ENCODE measurements at regions not wholly inside any gene's neighbourhood (a gene's known extent, or its start where the extent isn't known, plus 50 kb on each side); places are given as distances from the start of the nearest gene placed in this dataset.

DNA sequence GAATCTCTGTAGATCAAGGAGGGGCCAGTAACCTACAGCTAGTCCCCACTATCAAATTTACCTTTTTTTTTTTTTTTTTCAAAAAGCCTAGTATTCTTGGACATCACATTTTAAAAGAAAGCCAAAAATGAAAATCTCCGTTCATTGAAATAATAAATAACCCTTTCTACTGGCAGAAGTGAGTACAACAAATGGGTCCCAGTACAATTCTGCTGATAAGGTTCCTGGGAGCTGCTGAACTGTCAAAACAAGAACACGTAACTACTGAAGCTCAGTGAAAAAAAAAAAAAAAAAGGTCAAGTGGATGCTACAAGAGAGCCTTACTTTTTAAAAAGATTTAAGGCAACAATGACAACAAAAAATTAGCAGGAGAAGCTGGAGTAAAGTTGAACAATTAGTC is 464.9 kb downstream of the EPM2A start:
- Histone ChIP-seq H3K36me3 (ENCODE audit: insufficient read depth, low read length) (no peaks in the 10 kb centered on the region), H3K9me3 (ENCODE audit: control insufficient read depth in 1 of 2, insufficient read depth in 1 of 2, low read length in 2 of 2) (no peaks in the 10 kb centered on the region), H3K4me1 (ENCODE audit: insufficient read depth, low read length) (no peaks in the 10 kb centered on the region), H3K4me3 (ENCODE audit: low read length) (no peak overlapping the region), H3K27ac (ENCODE audit: low read depth in 1 of 2, low read length in 2 of 2) (no peak overlapping the region), H3K27me3 (ENCODE audit: control insufficient read depth in 1 of 2, insufficient read depth in 2 of 2, low read length in 2 of 2) (no peaks in the 10 kb centered on the region)
- ATAC-seq (ENCODE audit: poor library complexity) (no peak), DNase-seq (no peak)
- TF ChIP-seq, protein P1, sequence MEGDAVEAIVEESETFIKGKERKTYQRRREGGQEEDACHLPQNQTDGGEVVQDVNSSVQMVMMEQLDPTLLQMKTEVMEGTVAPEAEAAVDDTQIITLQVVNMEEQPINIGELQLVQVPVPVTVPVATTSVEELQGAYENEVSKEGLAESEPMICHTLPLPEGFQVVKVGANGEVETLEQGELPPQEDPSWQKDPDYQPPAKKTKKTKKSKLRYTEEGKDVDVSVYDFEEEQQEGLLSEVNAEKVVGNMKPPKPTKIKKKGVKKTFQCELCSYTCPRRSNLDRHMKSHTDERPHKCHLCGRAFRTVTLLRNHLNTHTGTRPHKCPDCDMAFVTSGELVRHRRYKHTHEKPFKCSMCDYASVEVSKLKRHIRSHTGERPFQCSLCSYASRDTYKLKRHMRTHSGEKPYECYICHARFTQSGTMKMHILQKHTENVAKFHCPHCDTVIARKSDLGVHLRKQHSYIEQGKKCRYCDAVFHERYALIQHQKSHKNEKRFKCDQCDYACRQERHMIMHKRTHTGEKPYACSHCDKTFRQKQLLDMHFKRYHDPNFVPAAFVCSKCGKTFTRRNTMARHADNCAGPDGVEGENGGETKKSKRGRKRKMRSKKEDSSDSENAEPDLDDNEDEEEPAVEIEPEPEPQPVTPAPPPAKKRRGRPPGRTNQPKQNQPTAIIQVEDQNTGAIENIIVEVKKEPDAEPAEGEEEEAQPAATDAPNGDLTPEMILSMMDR (IDR thresholded peaks at IDR 0.05) = no peak
- no peaks in the 10 kb centered on the region for H3K9me3 Mint-ChIP-seq
- intact Hi-C loops (cut with DNase I, micrococcal nuclease) = no loop called here
- no peak overlapping the region for H3K4me3 Mint-ChIP-seq
- no peak overlapping the region for H3K27ac Mint-ChIP-seq
- CTCF ChIA-PET = no interaction called here
- H3K4me1 Mint-ChIP-seq (ENCODE audit: low read depth) = no peaks in the 10 kb centered on the region
- H3K27me3 Mint-ChIP-seq = peaks cover 10% of the 10 kb centered on the region
- POLR2A ChIA-PET = interaction anchor here (0.7 kb wide), 1 partner anchor 12 kb away, joined by 4 read pairs; no protein-coding TSS in a partner anchor
- no peaks in the 10 kb centered on the region for H3K36me3 Mint-ChIP-seq (ENCODE audit: low read depth)

DNA sequence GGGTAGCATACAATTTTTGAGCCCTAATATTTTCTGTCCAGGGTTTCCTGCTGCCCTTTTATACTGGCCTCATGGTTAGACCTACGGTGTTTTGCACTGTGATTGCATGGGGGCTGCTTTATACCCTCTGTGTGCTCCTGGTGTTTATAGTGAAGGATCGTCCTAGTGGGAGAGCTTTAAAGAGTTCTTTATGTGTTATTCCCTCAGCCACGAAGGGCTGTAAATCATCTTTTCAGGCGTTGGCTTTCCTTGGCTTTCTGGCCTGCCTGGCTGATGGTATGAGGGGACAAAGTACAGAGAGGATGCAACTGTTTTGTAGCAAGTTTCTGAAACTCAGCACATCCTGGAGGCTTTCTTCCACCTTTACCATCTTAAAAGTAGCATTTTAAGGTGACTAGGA is 464.3 kb downstream of the EPM2A start:
- Histone ChIP-seq H3K27ac (ENCODE audit: low read depth in 1 of 2, low read length in 2 of 2) (no peak overlapping the region), H3K36me3 (ENCODE audit: insufficient read depth, low read length) (no peaks in the 10 kb centered on the region), H3K27me3 (ENCODE audit: control insufficient read depth in 1 of 2, insufficient read depth in 2 of 2, low read length in 2 of 2) (no peaks in the 10 kb centered on the region), H3K4me1 (ENCODE audit: insufficient read depth, low read length) (no peaks in the 10 kb centered on the region), H3K4me3 (ENCODE audit: low read length) (no peak overlapping the region), H3K9me3 (ENCODE audit: control insufficient read depth in 1 of 2, insufficient read depth in 1 of 2, low read length in 2 of 2) (no peaks in the 10 kb centered on the region)
- ATAC-seq (ENCODE audit: poor library complexity) = no peak
- Mint-ChIP-seq H3K27me3 (peaks cover 10% of the 10 kb centered on the region), H3K36me3 (ENCODE audit: low read depth) (no peaks in the 10 kb centered on the region), H3K9me3 (no peaks in the 10 kb centered on the region), H3K4me3 (no peak overlapping the region), H3K27ac (no peak overlapping the region), H3K4me1 (ENCODE audit: low read depth) (no peaks in the 10 kb centered on the region)
- TF ChIP-seq, protein P1 (IDR thresholded peaks at IDR 0.05) = no peak
- CTCF ChIA-PET = no interaction called here
- no peak for DNase-seq
- POLR2A ChIA-PET = no interaction called here
- intact Hi-C loops (cut with DNase I, micrococcal nuclease) = no loop called here

DNA sequence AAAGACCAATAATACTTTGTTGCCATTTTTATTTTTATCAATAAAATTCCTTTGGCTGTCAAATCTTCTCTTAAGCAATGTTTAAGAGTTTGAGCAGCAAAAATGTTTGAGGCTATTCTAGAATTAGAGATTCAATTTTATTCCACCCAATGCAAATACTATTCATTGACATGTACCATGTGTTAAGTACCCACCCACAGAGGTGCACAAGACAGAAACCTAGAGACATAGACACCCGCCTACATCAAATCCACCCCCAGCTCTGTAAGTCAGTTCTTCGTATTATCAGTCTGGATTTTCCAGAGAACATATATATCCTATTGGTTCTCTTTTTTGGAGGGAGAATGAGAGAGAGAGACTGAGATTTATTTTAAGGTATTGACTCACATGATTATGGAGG is 463.7 kb downstream of the EPM2A start:
- TF ChIP-seq, protein P1 (IDR thresholded peaks at IDR 0.05) = no peak
- Histone ChIP-seq H3K4me3 (ENCODE audit: low read length) (no peak overlapping the region), H3K4me1 (ENCODE audit: insufficient read depth, low read length) (no peaks in the 10 kb centered on the region), H3K27me3 (ENCODE audit: control insufficient read depth in 1 of 2, insufficient read depth in 2 of 2, low read length in 2 of 2) (no peaks in the 10 kb centered on the region), H3K36me3 (ENCODE audit: insufficient read depth, low read length) (no peaks in the 10 kb centered on the region), H3K9me3 (ENCODE audit: control insufficient read depth in 1 of 2, insufficient read depth in 1 of 2, low read length in 2 of 2) (no peaks in the 10 kb centered on the region), H3K27ac (ENCODE audit: low read depth in 1 of 2, low read length in 2 of 2) (no peak overlapping the region)
- H3K36me3 Mint-ChIP-seq (ENCODE audit: low read depth) = no peaks in the 10 kb centered on the region
- CTCF ChIA-PET = no interaction called here
- intact Hi-C loops (cut with DNase I, micrococcal nuclease) = no loop called here
- DNase-seq (no peak), ATAC-seq (ENCODE audit: poor library complexity) (no peak)
- no peak overlapping the region for H3K27ac Mint-ChIP-seq
- no peaks in the 10 kb centered on the region for H3K4me1 Mint-ChIP-seq (ENCODE audit: low read depth)
- peaks cover 10% of the 10 kb centered on the region for H3K27me3 Mint-ChIP-seq
- no peaks in the 10 kb centered on the region for H3K9me3 Mint-ChIP-seq
- POLR2A ChIA-PET = no interaction called here
- no peak overlapping the region for H3K4me3 Mint-ChIP-seq

Data from CD4-positive, alpha-beta T cell (primary cell).